CD4-positive, alpha-beta T cell treated with Interleukin-15 for 4 hours (primary cell): ENCODE measurements at regions not wholly inside any gene's neighbourhood (a gene's known extent, or its start where the extent isn't known, plus 50 kb on each side); places are given as distances from the start of the nearest gene placed in this dataset.
A peak's percentile ranks its signal among the peaks of the same experiment; 100 is the strongest.
"Not testable (repeated sequence)": the region's sequence is repeated elsewhere in the genome, so short reads cannot be mapped to it uniquely, and the experiment has no call there.

Source experiments
- DNase-seq: peaks from one replicate; pipeline ENCODE4 v3.0.0-alpha.2; 2020; ENCODE audit warnings: low spot score

GRCh38 chr7:82701949-82702348 lies 258.4 kb upstream of the CACNA2D1 start:
- no peak for DNase-seq

GRCh38 chr7:82700741-82701140 lies 257.2 kb upstream of the CACNA2D1 start:
- no peak for DNase-seq

- no peak for DNase-seq
These were observed 256.2 kb upstream of the CACNA2D1 start for GRCh38 chr7:82699773-82700186.

GRCh38 chr7:82697897-82698296 lies 254.3 kb upstream of the CACNA2D1 start:
- DNase-seq, result no peak

- no peak for DNase-seq
These were observed 253.1 kb upstream of the CACNA2D1 start for GRCh38 chr7:82696631-82697030.

GRCh38 chr7:82694022-82694421 lies 250.4 kb upstream of the CACNA2D1 start:
- no peak for DNase-seq

GRCh38 chr7:82690929-82691328 lies 247.4 kb upstream of the CACNA2D1 start:
- DNase-seq, result no peak

- no peak for DNase-seq
These were observed 241.6 kb upstream of the CACNA2D1 start for GRCh38 chr7:82685214-82685613.

GRCh38 chr7:82678716-82679115 lies 235.1 kb upstream of the CACNA2D1 start:
- no peak for DNase-seq

- no peak for DNase-seq
These were observed 234.7 kb upstream of the CACNA2D1 start for GRCh38 chr7:82678259-82678658.

- DNase-seq, result peak; percentile 38
These were observed 233.9 kb upstream of the CACNA2D1 start for GRCh38 chr7:82677493-82677892.

GRCh38 chr7:82676777-82677463 lies 233.3 kb upstream of the CACNA2D1 start:
- DNase-seq, result no peak

GRCh38 chr7:82675396-82675795 lies 231.8 kb upstream of the CACNA2D1 start:
- no peak for DNase-seq

- no peak for DNase-seq
These were observed 230.7 kb upstream of the CACNA2D1 start for GRCh38 chr7:82674268-82674667.

GRCh38 chr7:82672078-82672477 lies 228.5 kb upstream of the CACNA2D1 start:
- no peak for DNase-seq

- DNase-seq, result no peak
These were observed 225.6 kb upstream of the CACNA2D1 start for GRCh38 chr7:82669141-82669540.

GRCh38 chr7:82668676-82669075 lies 225.1 kb upstream of the CACNA2D1 start:
- no peak for DNase-seq

GRCh38 chr7:82665966-82666507 lies 222.5 kb upstream of the CACNA2D1 start:
- DNase-seq, result no peak

- no peak for DNase-seq
These were observed 212.4 kb upstream of the CACNA2D1 start for GRCh38 chr7:82655965-82656364.

- not testable (repeated sequence) for DNase-seq
These were observed 206.5 kb upstream of the CACNA2D1 start for GRCh38 chr7:82650095-82650494.

- DNase-seq, result no peak
These were observed 190.0 kb upstream of the CACNA2D1 start for GRCh38 chr7:82633592-82633991.

GRCh38 chr7:82631998-82632397 lies 188.4 kb upstream of the CACNA2D1 start:
- no peak for DNase-seq

- no peak for DNase-seq
These were observed 186.0 kb upstream of the CACNA2D1 start for GRCh38 chr7:82629583-82629982.

- DNase-seq, result no peak
These were observed 181.8 kb upstream of the CACNA2D1 start for GRCh38 chr7:82625377-82625776.
